SK-N-SH (cell line): ENCODE measurements at regions not wholly inside any gene's neighbourhood (a gene's known extent, or its start where the extent isn't known, plus 50 kb on each side); places are given as distances from the start of the nearest gene placed in this dataset.

Source experiments
- CTCF ChIA-PET: fragments of 300-600, 350-600 bp; formaldehyde crosslinking; extraction: SDS; loops from one replicate; lab custom pipeline; 2021; lab: Yijun Ruan, JAX
- POLR2A ChIA-PET: fragments of 350-600 bp; sonication (Branson Sonifier 250); formaldehyde crosslinking; extraction: SDS; loops from one replicate; lab custom pipeline; 2020; ENCODE audit warnings: antibody characterized with exemption, inconsistent platforms; lab: Yijun Ruan, JAX
- DNase-seq: peaks from one replicate; pipeline ENCODE4 v3.0.0; 2012
- H2AFZ ChIP-seq: fragments of 200-600 bp; sonication (generic); 2 replicates; pipeline ENCODE4 v1.8.1; 2016; ENCODE audit warnings: antibody characterized with exemption, mild to moderate bottlenecking, low read depth
- H3F3A ChIP-seq: fragments of 200-600 bp; sonication (generic); replicated peaks from 2 replicates; pipeline ENCODE3; 2016; ENCODE audit warnings: antibody characterized with exemption, mild to moderate bottlenecking; ENCODE audit not compliant: insufficient read depth
- H3K27ac ChIP-seq, 2 experiments: fragments of 200-500 bp in 1 of 2; fragments of 200-600 bp in 1 of 2; sonication (Bioruptor generic) in 1 of 2; sonication (generic), shearing (Covaris generic) in 1 of 2; 2 replicates each; pipeline versions ENCODE4 v1.5.1 to v1.6.1; 2014 to 2016; ENCODE audit warnings: low read depth in 2 of 2, inconsistent platforms in 1 of 2, low read length in 1 of 2, mild to moderate bottlenecking in 1 of 2, mixed read lengths in 1 of 2
- H3K27me3 ChIP-seq: fragments of 200-600 bp; sonication (generic), shearing (Covaris generic); 2 replicates; pipeline ENCODE4 v1.6.1; 2016; ENCODE audit warnings: mixed run types; ENCODE audit not compliant: insufficient read depth
- H3K36me3 ChIP-seq, 2 experiments: fragments of 200-500 bp in 1 of 2; fragments of 200-600 bp in 1 of 2; sonication (Bioruptor generic) in 1 of 2; sonication (generic) in 1 of 2; replicated peaks in 1 of 2; 2 replicates each; pipeline versions ENCODE3 to v1.5.1; 2014 to 2016; ENCODE audit warnings: low read length in 1 of 2, mild to moderate bottlenecking in 1 of 2; ENCODE audit not compliant: insufficient read depth in 2 of 2, control insufficient read depth in 1 of 2
- H3K4me1 ChIP-seq, 2 experiments: fragments of 200-500 bp in 1 of 2; fragments of 200-600 bp in 1 of 2; sonication (Bioruptor generic) in 1 of 2; sonication (generic), shearing (Covaris generic) in 1 of 2; 2 replicates each; pipeline versions ENCODE4 v1.5.1 to v1.6.1; 2014 to 2016; ENCODE audit warnings: low read depth in 1 of 2, low read length in 1 of 2, mixed run types in 1 of 2; ENCODE audit not compliant: insufficient read depth in 2 of 2, control insufficient read depth in 1 of 2
- H3K4me2 ChIP-seq: fragments of 200-600 bp; sonication (generic), shearing (Covaris generic); 2 replicates; pipeline ENCODE4 v1.6.1; 2017; ENCODE audit warnings: mixed run types
- H3K4me3 ChIP-seq, 2 experiments: fragments of 200-500 bp in 1 of 2; fragments of 200-600 bp in 1 of 2; sonication (Bioruptor generic) in 1 of 2; sonication (generic), shearing (Covaris generic) in 1 of 2; 2 replicates each; pipeline versions ENCODE4 v1.5.1 to v1.8.1; 2014 to 2016; ENCODE audit warnings: low read depth in 2 of 2, inconsistent platforms in 1 of 2, low read length in 1 of 2, mild to moderate bottlenecking in 1 of 2, mixed read lengths in 1 of 2, moderate library complexity in 1 of 2
- H3K79me2 ChIP-seq: fragments of 200-600 bp; sonication (generic); 2 replicates; pipeline ENCODE4 v1.8.1; 2017; ENCODE audit warnings: mild to moderate bottlenecking; ENCODE audit not compliant: insufficient read depth
- H3K9ac ChIP-seq: fragments of 200-600 bp; sonication (generic); 2 replicates; pipeline ENCODE4 v1.6.1; 2017; ENCODE audit warnings: mixed run types
- H3K9me2 ChIP-seq: fragments of 200-600 bp; sonication (generic); 2 replicates; pipeline ENCODE4 v1.6.1; 2017; ENCODE audit warnings: mixed run types
- H3K9me3 ChIP-seq: fragments of 200-600 bp; sonication (generic); 2 replicates; pipeline ENCODE4 v1.6.1; 2017; ENCODE audit warnings: mixed run types, mild to moderate bottlenecking, moderate library complexity
- H4K20me1 ChIP-seq: fragments of 200-600 bp; sonication (generic); 2 replicates; pipeline ENCODE4 v1.6.1; 2017; ENCODE audit warnings: mild to moderate bottlenecking, mixed run types; ENCODE audit not compliant: insufficient read depth
- CHD2 ChIP-seq: fragments of 150-350 bp; IDR thresholded peaks from 2 replicates; pipeline ENCODE4 v1.6.1; 2018; ENCODE audit warnings: low read length; ENCODE audit not compliant: partially characterized antibody
- ELF1 ChIP-seq: IDR thresholded peaks from 2 replicates; pipeline ENCODE4 v1.4.0; 2012
- EZH2phosphoT487 ChIP-seq: fragments of 200-600 bp; sonication (generic); IDR thresholded peaks from 2 replicates; pipeline ENCODE4 v1.6.1; 2017; ENCODE audit warnings: low read depth, mixed run types, mild to moderate bottlenecking, antibody characterized with exemption, moderate library complexity, borderline replicate concordance
- FOXM1 ChIP-seq: IDR thresholded peaks from 2 replicates; pipeline ENCODE4 v1.4.0; 2012; ENCODE audit warnings: low read depth, mild to moderate bottlenecking
- GABPA ChIP-seq: IDR thresholded peaks from 2 replicates; pipeline ENCODE4 v1.4.0; 2012; ENCODE audit warnings: low read depth, mild to moderate bottlenecking
- GATA2 ChIP-seq: sonication (generic); formaldehyde crosslinking; IDR thresholded peaks from 2 replicates; pipeline ENCODE4 v1.5.0; 2020; ENCODE audit warnings: mild to moderate bottlenecking, missing genetic modification reagents
- NRF1 ChIP-seq: IDR thresholded peaks from 2 replicates; pipeline ENCODE4 v1.6.1; 2012; ENCODE audit warnings: low read depth, mild to moderate bottlenecking, low read length
- POLR2AphosphoS5 ChIP-seq: IDR thresholded peaks from 2 replicates; pipeline ENCODE4 v1.6.1; 2012; ENCODE audit warnings: low read depth, low read length
- RCOR1 ChIP-seq: fragments of 150-350 bp; IDR thresholded peaks from 2 replicates; pipeline ENCODE4 v1.6.1; 2017; ENCODE audit warnings: antibody characterized with exemption, low read length
- SIN3A ChIP-seq: IDR thresholded peaks from 2 replicates; pipeline ENCODE4 v1.6.1; 2012; ENCODE audit warnings: low read depth, mild to moderate bottlenecking, low read length, moderate library complexity, borderline replicate concordance
- TAF1 ChIP-seq: IDR thresholded peaks from 2 replicates; pipeline ENCODE4 v1.6.1; 2012; ENCODE audit warnings: low read depth, mild to moderate bottlenecking, low read length, moderate library complexity, borderline replicate concordance
- whole genome bisulfite sequencing: methylation state at CpG from one replicate; pipeline ENCODE4 v1.1.6; 2017; ENCODE audit warnings: low lambda C conversion rate; 5-methylcytosine and 5-hydroxymethylcytosine counted together
- TF ChIP-seq, protein P1 (sequence below): IDR thresholded peaks from 2 replicates; pipeline ENCODE4; 2012
- TF ChIP-seq, protein P2 (sequence below): IDR thresholded peaks from 2 replicates; pipeline ENCODE4 v1.4.0; 2012; ENCODE audit warnings: low read depth
- TF ChIP-seq, protein P3 (sequence below): fragments of 150-350 bp; IDR thresholded peaks from 2 replicates; pipeline ENCODE4 v1.6.1; 2016; ENCODE audit warnings: mild to moderate bottlenecking, low read depth, low read length
- TF ChIP-seq, protein P4 (sequence below): IDR thresholded peaks from 2 replicates; pipeline ENCODE4 v1.4.0; 2012; ENCODE audit warnings: low read depth, borderline replicate concordance
- TF ChIP-seq, protein P5 (sequence below): IDR thresholded peaks from 2 replicates; pipeline ENCODE4 v1.6.1; 2012; ENCODE audit warnings: mild to moderate bottlenecking, low read depth, low read length, moderate library complexity

DNA sequence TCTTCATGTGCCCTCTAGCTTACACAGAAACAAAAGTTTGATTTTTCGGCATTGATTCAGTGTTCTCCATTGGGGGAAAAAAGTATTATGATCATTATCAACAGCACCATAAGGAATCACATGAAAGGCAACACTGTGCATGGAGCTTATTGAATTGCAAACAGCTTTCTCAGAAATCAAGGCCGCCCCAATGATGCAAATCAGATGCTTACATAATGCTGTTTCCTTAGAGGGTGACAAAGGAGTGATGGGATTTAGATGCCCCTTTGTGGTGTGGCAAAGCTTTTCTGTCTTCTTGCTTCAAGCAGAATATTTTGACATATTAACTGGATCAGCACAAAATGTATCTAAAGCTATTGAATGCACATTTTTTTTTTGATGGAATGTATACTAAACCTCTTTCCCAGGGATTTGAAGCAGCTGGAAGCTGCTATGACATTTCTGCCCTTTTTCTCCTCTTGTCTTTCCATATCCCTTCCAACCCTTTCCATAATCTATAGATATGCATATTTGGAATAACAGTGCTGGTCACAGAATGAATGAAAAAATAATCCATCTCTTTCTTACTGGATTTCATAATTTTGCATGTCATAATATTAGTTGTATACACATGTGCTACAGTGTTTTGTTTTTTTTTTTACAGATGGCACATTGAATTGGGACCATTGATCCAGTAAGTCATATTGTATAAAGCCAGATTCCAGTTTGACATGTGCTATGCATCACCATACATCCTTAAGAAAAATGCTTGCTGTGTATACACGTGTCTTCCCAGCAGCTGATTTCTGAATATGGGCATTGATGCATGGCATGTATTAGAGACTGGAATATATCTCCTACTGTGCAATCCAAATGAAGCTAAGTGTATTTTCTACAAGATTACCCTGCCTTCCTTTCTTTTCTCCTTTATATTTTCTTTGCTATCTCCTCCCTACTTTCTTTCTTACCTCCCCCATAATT is 259.7 kb upstream of the DCN start:
- no peak overlapping the region for H3K27ac ChIP-seq
- CTCF ChIA-PET = interaction anchor here (0.9 kb wide), 1 partner anchor 60 kb away, joined by 3 read pairs; no protein-coding TSS in a partner anchor
- no peak overlapping the region for H3K4me3 ChIP-seq
- no peaks in the 10 kb centered on the region for H3K27me3 ChIP-seq
- TF ChIP-seq, protein P1, sequence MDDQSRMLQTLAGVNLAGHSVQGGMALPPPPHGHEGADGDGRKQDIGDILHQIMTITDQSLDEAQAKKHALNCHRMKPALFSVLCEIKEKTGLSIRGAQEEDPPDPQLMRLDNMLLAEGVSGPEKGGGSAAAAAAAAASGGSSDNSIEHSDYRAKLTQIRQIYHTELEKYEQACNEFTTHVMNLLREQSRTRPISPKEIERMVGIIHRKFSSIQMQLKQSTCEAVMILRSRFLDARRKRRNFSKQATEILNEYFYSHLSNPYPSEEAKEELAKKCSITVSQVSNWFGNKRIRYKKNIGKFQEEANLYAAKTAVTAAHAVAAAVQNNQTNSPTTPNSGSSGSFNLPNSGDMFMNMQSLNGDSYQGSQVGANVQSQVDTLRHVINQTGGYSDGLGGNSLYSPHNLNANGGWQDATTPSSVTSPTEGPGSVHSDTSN = no peak
- TF ChIP-seq, protein P2, sequence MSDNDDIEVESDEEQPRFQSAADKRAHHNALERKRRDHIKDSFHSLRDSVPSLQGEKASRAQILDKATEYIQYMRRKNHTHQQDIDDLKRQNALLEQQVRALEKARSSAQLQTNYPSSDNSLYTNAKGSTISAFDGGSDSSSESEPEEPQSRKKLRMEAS = no peak
- TF ChIP-seq CHD2 = no peak
- no peak for TF ChIP-seq FOXM1
- TF ChIP-seq TAF1 = no peak
- TF ChIP-seq POLR2AphosphoS5 = no peak
- no peak for TF ChIP-seq RCOR1
- no peak for TF ChIP-seq SIN3A
- TF ChIP-seq GABPA = no peak
- TF ChIP-seq GATA2 = no peak
- TF ChIP-seq, protein P3, sequence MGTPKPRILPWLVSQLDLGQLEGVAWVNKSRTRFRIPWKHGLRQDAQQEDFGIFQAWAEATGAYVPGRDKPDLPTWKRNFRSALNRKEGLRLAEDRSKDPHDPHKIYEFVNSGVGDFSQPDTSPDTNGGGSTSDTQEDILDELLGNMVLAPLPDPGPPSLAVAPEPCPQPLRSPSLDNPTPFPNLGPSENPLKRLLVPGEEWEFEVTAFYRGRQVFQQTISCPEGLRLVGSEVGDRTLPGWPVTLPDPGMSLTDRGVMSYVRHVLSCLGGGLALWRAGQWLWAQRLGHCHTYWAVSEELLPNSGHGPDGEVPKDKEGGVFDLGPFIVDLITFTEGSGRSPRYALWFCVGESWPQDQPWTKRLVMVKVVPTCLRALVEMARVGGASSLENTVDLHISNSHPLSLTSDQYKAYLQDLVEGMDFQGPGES = no peak
- TF ChIP-seq, protein P4, sequence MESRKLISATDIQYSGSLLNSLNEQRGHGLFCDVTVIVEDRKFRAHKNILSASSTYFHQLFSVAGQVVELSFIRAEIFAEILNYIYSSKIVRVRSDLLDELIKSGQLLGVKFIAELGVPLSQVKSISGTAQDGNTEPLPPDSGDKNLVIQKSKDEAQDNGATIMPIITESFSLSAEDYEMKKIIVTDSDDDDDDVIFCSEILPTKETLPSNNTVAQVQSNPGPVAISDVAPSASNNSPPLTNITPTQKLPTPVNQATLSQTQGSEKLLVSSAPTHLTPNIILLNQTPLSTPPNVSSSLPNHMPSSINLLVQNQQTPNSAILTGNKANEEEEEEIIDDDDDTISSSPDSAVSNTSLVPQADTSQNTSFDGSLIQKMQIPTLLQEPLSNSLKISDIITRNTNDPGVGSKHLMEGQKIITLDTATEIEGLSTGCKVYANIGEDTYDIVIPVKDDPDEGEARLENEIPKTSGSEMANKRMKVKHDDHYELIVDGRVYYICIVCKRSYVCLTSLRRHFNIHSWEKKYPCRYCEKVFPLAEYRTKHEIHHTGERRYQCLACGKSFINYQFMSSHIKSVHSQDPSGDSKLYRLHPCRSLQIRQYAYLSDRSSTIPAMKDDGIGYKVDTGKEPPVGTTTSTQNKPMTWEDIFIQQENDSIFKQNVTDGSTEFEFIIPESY = no peak
- TF ChIP-seq EZH2phosphoT487 = no peak
- TF ChIP-seq ELF1 = no peak
- TF ChIP-seq, protein P5, sequence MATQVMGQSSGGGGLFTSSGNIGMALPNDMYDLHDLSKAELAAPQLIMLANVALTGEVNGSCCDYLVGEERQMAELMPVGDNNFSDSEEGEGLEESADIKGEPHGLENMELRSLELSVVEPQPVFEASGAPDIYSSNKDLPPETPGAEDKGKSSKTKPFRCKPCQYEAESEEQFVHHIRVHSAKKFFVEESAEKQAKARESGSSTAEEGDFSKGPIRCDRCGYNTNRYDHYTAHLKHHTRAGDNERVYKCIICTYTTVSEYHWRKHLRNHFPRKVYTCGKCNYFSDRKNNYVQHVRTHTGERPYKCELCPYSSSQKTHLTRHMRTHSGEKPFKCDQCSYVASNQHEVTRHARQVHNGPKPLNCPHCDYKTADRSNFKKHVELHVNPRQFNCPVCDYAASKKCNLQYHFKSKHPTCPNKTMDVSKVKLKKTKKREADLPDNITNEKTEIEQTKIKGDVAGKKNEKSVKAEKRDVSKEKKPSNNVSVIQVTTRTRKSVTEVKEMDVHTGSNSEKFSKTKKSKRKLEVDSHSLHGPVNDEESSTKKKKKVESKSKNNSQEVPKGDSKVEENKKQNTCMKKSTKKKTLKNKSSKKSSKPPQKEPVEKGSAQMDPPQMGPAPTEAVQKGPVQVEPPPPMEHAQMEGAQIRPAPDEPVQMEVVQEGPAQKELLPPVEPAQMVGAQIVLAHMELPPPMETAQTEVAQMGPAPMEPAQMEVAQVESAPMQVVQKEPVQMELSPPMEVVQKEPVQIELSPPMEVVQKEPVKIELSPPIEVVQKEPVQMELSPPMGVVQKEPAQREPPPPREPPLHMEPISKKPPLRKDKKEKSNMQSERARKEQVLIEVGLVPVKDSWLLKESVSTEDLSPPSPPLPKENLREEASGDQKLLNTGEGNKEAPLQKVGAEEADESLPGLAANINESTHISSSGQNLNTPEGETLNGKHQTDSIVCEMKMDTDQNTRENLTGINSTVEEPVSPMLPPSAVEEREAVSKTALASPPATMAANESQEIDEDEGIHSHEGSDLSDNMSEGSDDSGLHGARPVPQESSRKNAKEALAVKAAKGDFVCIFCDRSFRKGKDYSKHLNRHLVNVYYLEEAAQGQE = no peak
- no peak for TF ChIP-seq NRF1
- H3K79me2 ChIP-seq = no peaks in the 10 kb centered on the region
- no peaks in the 10 kb centered on the region for H3K9me2 ChIP-seq
- H3K4me2 ChIP-seq = no peak overlapping the region
- H2AFZ ChIP-seq = no peak overlapping the region
- no peak overlapping the region for H3K9ac ChIP-seq
- POLR2A ChIA-PET = no interaction called here
- no peaks in the 10 kb centered on the region for H4K20me1 ChIP-seq
- DNase-seq = no peak
- WGBS = 40% methylated on average over 3 of the region's 3 CpGs
- H3K36me3 ChIP-seq = no peaks in the 10 kb centered on the region
- H3K4me1 ChIP-seq = no peaks in the 10 kb centered on the region
- no peaks in the 10 kb centered on the region for H3F3A ChIP-seq
- H3K9me3 ChIP-seq = no peaks in the 10 kb centered on the region
